ENCODE measurements at regions not wholly inside any gene's neighbourhood (a gene's known extent, or its start where the extent isn't known, plus 50 kb on each side); places are given as distances from the start of the nearest gene placed in this dataset.

DNA sequence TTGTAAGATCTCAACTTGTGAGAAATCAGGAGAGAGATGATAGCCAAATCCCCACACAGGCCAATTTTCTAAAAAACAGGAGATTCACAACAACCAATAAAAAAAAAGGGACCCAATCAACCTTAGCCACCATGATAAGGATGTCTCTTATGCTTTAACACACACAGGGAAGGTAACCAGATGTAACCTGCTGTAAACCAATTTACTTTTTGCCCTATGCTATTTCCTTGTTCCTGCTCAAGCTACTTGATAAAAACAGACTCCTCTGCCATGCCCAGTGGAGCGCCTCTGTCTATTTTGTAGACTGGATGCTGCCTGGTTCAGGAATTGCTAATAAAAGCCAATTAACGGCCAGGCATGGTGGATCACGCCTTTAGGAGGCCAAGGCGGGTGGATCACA is 123.5 kb upstream of the NPVF start:
- Histone ChIP-seq H3K27me3 (no peaks in the 10 kb centered on the region), H3K9me3 (no peaks in the 10 kb centered on the region), H3K4me3 (no peak overlapping the region), H3K4me1 (no peaks in the 10 kb centered on the region), H3K36me3 (no peaks in the 10 kb centered on the region), H3K27ac (replicated peaks in 1 of 4) (no peak overlapping the region)
- intact Hi-C loops (cut with DNase I) = no loop called here
- 94% methylated on average over 2 of the region's 4 CpGs for WGBS
- TF ChIP-seq CTCF (IDR thresholded peaks at IDR 0.05) = no peak
- no peak for TF ChIP-seq EP300 (IDR thresholded peaks at IDR 0.05)
- no peak for TF ChIP-seq POLR2AphosphoS5 (IDR thresholded peaks at IDR 0.05)
- no peak for TF ChIP-seq POLR2A (IDR thresholded peaks at IDR 0.05; ENCODE audit: low read depth)
- peak; percentile 3 for DNase-seq (ENCODE audit: extremely low spot score)

DNA sequence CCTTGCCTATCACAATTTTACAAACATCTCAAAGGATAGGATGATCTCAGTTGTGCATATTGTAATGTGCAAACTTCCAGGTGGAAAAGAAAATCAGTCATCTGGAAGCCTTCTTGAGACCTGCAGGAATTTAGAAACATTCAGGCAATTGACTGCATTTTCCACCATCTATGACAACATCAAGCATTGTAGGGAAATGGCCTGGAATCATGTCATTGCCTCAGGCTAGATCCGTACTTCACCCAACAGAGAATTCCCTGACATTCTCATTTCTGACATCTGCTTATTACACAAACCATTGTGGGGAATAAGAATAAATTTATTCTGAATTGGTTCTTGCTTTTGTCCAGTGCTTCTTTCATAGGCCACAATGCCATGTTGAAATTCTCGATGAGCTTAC is 124.9 kb upstream of the NPVF start:
- Histone ChIP-seq H3K36me3 (no peaks in the 10 kb centered on the region), H3K9me3 (no peaks in the 10 kb centered on the region), H3K27ac (replicated peaks in 1 of 4) (no peak overlapping the region), H3K4me3 (no peak overlapping the region), H3K27me3 (no peaks in the 10 kb centered on the region), H3K4me1 (no peaks in the 10 kb centered on the region)
- WGBS = 93% methylated on average over 2 of the region's 2 CpGs
- no peak for DNase-seq (ENCODE audit: extremely low spot score)
- TF ChIP-seq POLR2A (IDR thresholded peaks at IDR 0.05; ENCODE audit: low read depth) = no peak
- no peak for TF ChIP-seq CTCF (IDR thresholded peaks at IDR 0.05)
- TF ChIP-seq POLR2AphosphoS5 (IDR thresholded peaks at IDR 0.05) = no peak
- no peak for TF ChIP-seq EP300 (IDR thresholded peaks at IDR 0.05)
- intact Hi-C loops (cut with DNase I) = no loop called here

DNA sequence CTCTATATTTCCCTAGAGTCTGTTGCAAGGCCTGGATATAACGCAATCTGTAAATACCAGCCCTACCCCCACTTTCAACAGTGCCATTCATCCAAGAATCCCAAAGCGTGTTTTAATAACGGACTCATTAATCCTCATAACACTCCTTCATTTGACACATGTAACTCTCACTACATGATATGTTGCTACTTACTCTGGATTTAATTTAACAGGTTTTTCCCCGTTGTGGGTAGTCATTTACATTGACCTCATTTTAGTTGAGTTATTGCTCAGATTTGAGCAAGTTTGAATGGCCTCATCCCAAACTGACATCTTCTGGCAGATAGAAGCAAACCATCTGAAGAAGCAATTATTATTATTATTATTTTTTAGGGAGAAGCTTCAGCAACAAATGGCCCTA is 125.4 kb upstream of the NPVF start:
- 88% methylated on average over 4 of the region's 4 CpGs for WGBS
- H3K27me3 ChIP-seq = no peaks in the 10 kb centered on the region
- TF ChIP-seq POLR2AphosphoS5 (IDR thresholded peaks at IDR 0.05) (no peak), EP300 (IDR thresholded peaks at IDR 0.05) (no peak), CTCF (IDR thresholded peaks at IDR 0.05) (no peak)
- no peaks in the 10 kb centered on the region for H3K4me1 ChIP-seq
- no peak for DNase-seq (ENCODE audit: extremely low spot score)
- no peak overlapping the region for H3K27ac ChIP-seq (replicated peaks in 1 of 4)
- H3K9me3 ChIP-seq = no peaks in the 10 kb centered on the region
- no peak overlapping the region for H3K4me3 ChIP-seq
- intact Hi-C loops (cut with DNase I) = no loop called here
- H3K36me3 ChIP-seq = no peaks in the 10 kb centered on the region

DNA sequence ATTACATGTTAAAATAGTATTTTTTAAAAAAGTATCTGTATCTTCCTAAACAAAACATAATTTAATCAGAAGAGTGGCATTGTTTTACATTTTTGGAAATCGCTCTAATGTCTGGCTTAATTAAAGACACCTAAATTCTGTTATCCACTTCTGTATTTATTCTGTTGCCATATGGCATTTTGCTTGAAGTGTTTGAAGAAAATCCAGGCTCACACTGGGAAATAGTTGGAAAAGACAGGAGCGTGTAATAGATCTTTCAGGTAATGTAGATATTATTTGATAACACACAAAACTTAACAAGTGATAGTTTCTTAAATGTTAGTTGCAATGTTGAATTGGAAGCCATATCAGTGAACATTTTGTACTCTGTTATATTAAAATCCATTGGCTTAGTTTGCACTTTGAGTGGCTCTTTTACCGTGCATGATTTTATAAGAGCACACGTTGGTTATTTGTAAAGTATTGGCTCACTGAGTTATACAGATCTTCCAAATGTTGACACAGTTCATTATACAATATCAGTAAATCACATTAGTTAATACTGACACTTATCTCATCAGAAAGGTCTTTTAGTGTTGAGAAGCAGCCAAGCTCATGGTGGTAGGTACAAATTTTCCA is 128.4 kb upstream of the NPVF start:
- Histone ChIP-seq H3K4me1 (peaks cover 0 to 10% (median 8%) of the 10 kb centered on the region in 4 donors), H3K27ac (replicated peaks in 1 of 4) (no peak overlapping the region), H3K27me3 (no peaks in the 10 kb centered on the region), H3K4me3 (no peak overlapping the region), H3K9me3 (no peaks in the 10 kb centered on the region), H3K36me3 (no peaks in the 10 kb centered on the region)
- intact Hi-C loops (cut with DNase I) = no loop called here
- 90% methylated on average over 4 of the region's 4 CpGs for WGBS
- no peak for DNase-seq (ENCODE audit: extremely low spot score)
- no peak for TF ChIP-seq CTCF (IDR thresholded peaks at IDR 0.05)
- TF ChIP-seq EP300 (IDR thresholded peaks at IDR 0.05) = no peak
- TF ChIP-seq POLR2AphosphoS5 (IDR thresholded peaks at IDR 0.05) = no peak
- no peak for TF ChIP-seq POLR2A (IDR thresholded peaks at IDR 0.05; ENCODE audit: low read depth)

GRCh38 chr7:25358926-25359325 is 130.6 kb upstream of the NPVF start:
- Histone ChIP-seq H3K27me3 (no peaks in the 10 kb centered on the region), H3K4me1 (peaks cover 0 to 10% (median 8%) of the 10 kb centered on the region in 4 donors), H3K36me3 (no peaks in the 10 kb centered on the region), H3K4me3 (no peak overlapping the region), H3K27ac (replicated peaks in 1 of 4) (no peak overlapping the region), H3K9me3 (no peaks in the 10 kb centered on the region)
- intact Hi-C loops (cut with DNase I) = no loop called here
- WGBS = 84% methylated on average over 6 of the region's 6 CpGs
- no peak for DNase-seq (ENCODE audit: extremely low spot score)
- TF ChIP-seq POLR2A (IDR thresholded peaks at IDR 0.05; ENCODE audit: low read depth) = no peak
- TF ChIP-seq CTCF (IDR thresholded peaks at IDR 0.05) = no peak
- no peak for TF ChIP-seq EP300 (IDR thresholded peaks at IDR 0.05)
- TF ChIP-seq POLR2AphosphoS5 (IDR thresholded peaks at IDR 0.05) = no peak
